ENCODE measurements at regions not wholly inside any gene's neighbourhood (a gene's known extent, or its start where the extent isn't known, plus 50 kb on each side); places are given as distances from the start of the nearest gene placed in this dataset.

- no peak overlapping the region for H3K4me3 ChIP-seq (ENCODE audit: low read depth, low read length)
- no peak for DNase-seq (ENCODE audit: low read depth)
- TF ChIP-seq CTCF (conservative IDR thresholded peaks at IDR 0.05; ENCODE audit: low read depth, low read length) = no peak
These were observed 80.3 kb downstream of the GJA1 start for GRCh38 chr6:121515630-121516265.

- no peak for TF ChIP-seq CTCF (conservative IDR thresholded peaks at IDR 0.05; ENCODE audit: low read depth, low read length)
- DNase-seq (ENCODE audit: low read depth) = no peak
- no peak overlapping the region for H3K4me3 ChIP-seq (ENCODE audit: low read depth, low read length)
These were observed 80.9 kb downstream of the GJA1 start for GRCh38 chr6:121516331-121516730.

DNA sequence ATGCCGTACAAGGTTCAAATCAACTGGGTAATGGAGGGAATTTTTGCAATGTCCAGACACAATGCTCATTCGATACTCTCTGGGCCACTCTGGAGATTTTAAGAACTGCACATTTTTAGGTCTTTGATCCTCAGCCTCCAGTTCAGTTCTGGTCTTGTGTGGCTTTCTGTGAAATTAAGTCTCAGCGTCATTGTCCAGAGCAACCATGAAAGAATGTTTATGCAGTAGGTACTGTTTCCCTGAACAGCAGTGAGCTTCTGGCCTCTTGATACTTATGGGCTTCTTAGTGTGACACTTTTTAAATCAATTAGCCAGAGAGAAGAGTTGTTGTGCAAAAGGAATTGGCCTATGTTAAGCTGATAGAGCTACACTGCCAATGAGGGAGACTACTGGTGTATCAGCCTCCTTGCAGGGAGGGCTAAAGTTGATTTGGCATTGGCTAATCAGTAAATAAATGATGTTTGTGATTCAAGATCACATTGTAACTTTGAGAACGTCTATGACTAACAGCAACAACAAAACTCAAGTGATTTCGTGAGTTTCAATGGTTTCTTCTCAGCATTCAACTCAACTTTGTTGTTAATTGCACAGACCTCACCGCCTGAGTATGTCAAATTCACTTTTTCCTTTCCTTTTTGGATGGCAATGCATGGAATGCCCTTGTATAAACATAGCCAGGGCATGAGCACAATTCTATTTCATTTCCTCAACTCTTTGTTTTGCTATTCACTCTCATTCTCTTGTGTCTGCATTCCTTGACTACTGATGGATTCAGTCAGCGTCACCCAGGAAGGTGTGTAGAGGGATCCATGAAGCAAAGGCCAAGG, 85.1 kb downstream of the GJA1 start:
- DNase-seq (ENCODE audit: low read depth) = peak; percentile 88
- H3K4me3 ChIP-seq (ENCODE audit: low read depth, low read length) = no peak overlapping the region
- no peak for TF ChIP-seq CTCF (conservative IDR thresholded peaks at IDR 0.05; ENCODE audit: low read depth, low read length)

- no peak for TF ChIP-seq CTCF (conservative IDR thresholded peaks at IDR 0.05; ENCODE audit: low read depth, low read length)
- DNase-seq (ENCODE audit: low read depth) = no peak
These were observed 85.7 kb downstream of the GJA1 start for GRCh38 chr6:121521164-121521555.

DNA sequence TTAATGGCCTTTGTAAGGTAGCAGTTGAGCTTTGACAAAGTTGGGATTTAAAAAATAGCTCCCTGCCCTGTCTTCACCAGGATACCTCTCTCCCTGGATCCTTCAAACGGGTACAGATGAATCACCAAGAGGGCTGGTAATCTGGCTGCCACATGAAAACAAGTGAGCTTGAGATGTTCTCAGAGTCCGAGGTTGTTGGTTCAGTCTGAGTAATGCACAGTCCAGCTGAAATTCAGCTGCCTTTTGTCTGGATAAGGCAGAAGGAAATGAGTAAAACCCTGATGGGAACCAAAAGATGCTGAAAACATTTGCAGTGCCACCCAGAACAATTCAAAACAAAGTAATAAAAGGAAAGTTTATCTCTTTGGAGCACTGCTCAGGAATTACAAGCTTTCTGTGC, 86.8 kb downstream of the GJA1 start:
- no peak overlapping the region for H3K4me3 ChIP-seq (ENCODE audit: low read depth, low read length)
- no peak for TF ChIP-seq CTCF (conservative IDR thresholded peaks at IDR 0.05; ENCODE audit: low read depth, low read length)
- peak; percentile 96 for DNase-seq (ENCODE audit: low read depth)

More at GRCh38 chr6:121521164-121521555, 85.7 kb downstream of the GJA1 start:
- no peak overlapping the region for H3K4me3 ChIP-seq (ENCODE audit: low read depth, low read length)

- TF ChIP-seq CTCF (conservative IDR thresholded peaks at IDR 0.05; ENCODE audit: low read depth, low read length) = no peak
These were observed 87.4 kb downstream of the GJA1 start for GRCh38 chr6:121522771-121523386.

More at GRCh38 chr6:121522771-121523386, 87.4 kb downstream of the GJA1 start:
- no peak overlapping the region for H3K4me3 ChIP-seq (ENCODE audit: low read depth, low read length)
- peak; percentile 62 for DNase-seq (ENCODE audit: low read depth)

All from choroid plexus epithelial cell (primary cell).